ENCODE measurements at regions not wholly inside any gene's neighbourhood (a gene's known extent, or its start where the extent isn't known, plus 50 kb on each side); places are given as distances from the start of the nearest gene placed in this dataset.

- no peak overlapping the region for H3K9ac ChIP-seq
- no peak for DNase-seq
- POLR2A ChIA-PET, result no interaction called here
- CTCF ChIA-PET, result interaction anchor here (1.2 to 1.4 kb wide), 2 partner anchors 17 to 22 kb away, joined by 3 read pairs; no protein-coding TSS in a partner anchor
- H2AFZ ChIP-seq (ENCODE audit: low read depth), result no peak overlapping the region
- H3K79me2 ChIP-seq (ENCODE audit: insufficient read depth), result no peaks in the 10 kb centered on the region
- no peaks in the 10 kb centered on the region for H3K4me1 ChIP-seq (ENCODE audit: control insufficient read depth in 1 of 2, insufficient read depth in 2 of 2, low read depth in 1 of 2, low read length in 1 of 2)
- WGBS (ENCODE audit: low lambda C conversion rate), result 55% methylated on average over 5 of the region's 5 CpGs
- TF ChIP-seq SIN3A (IDR thresholded peaks at IDR 0.05; ENCODE audit: borderline replicate concordance, low read depth, low read length) (no peak), ZBTB33 (IDR thresholded peaks at IDR 0.05; ENCODE audit: borderline replicate concordance, low read depth) (no peak), JUND (IDR thresholded peaks at IDR 0.05) (no peak), IRF3 (IDR thresholded peaks at IDR 0.05; ENCODE audit: low read depth, low read length) (no peak), NFIC (IDR thresholded peaks at IDR 0.05; ENCODE audit: borderline replicate concordance) (no peak), MEF2A (IDR thresholded peaks at IDR 0.05; ENCODE audit: borderline replicate concordance, low read depth) (no peak), CHD2 (IDR thresholded peaks at IDR 0.05; ENCODE audit: low read length, partially characterized antibody) (no peak), USF1 (IDR thresholded peaks at IDR 0.05; ENCODE audit: borderline replicate concordance, low read depth) (no peak), ELF1 (IDR thresholded peaks at IDR 0.05) (no peak), FOXM1 (IDR thresholded peaks at IDR 0.05; ENCODE audit: low read depth) (no peak), FOXJ3 (CRISPR knock-in tag; IDR thresholded peaks at IDR 0.05) (no peak), SMC3 (IDR thresholded peaks at IDR 0.05; ENCODE audit: low read depth, low read length) (no peak), GATA2 (CRISPR knock-in tag; IDR thresholded peaks at IDR 0.05) (no peak), PBX3 (IDR thresholded peaks at IDR 0.05) (no peak), FOSL2 (IDR thresholded peaks at IDR 0.05; ENCODE audit: borderline replicate concordance, low read depth) (no peak), NRF1 (IDR thresholded peaks at IDR 0.05; ENCODE audit: low read depth, low read length) (no peak), RXRA (IDR thresholded peaks at IDR 0.05; ENCODE audit: borderline replicate concordance, low read depth) (no peak)
- H3K27ac ChIP-seq (ENCODE audit: low read depth in 2 of 2, low read length in 1 of 2), result no peak overlapping the region
- no peaks in the 10 kb centered on the region for H4K20me1 ChIP-seq (ENCODE audit: insufficient read depth)
- no peaks in the 10 kb centered on the region; the same call in 1 of the 2 replicates for H3K27me3 ChIP-seq (ENCODE audit: insufficient read depth)
- H3F3A ChIP-seq (replicated peaks; ENCODE audit: insufficient read depth), result no peaks in the 10 kb centered on the region
- H3K36me3 ChIP-seq (replicated peaks in 1 of 2; ENCODE audit: control insufficient read depth in 1 of 2, insufficient read depth in 2 of 2, low read length in 1 of 2), result no peaks in the 10 kb centered on the region
- no peak overlapping the region for H3K4me2 ChIP-seq
- H3K9me2 ChIP-seq, result no peaks in the 10 kb centered on the region
- no peaks in the 10 kb centered on the region for H3K9me3 ChIP-seq
- H3K4me3 ChIP-seq (ENCODE audit: low read depth in 2 of 2, low read length in 1 of 2), result no peak overlapping the region
Observed at GRCh38 chr11:34791780-34792542, 124.2 kb downstream of the APIP start.
